MCF 10A (cell line): ENCODE measurements at regions not wholly inside any gene's neighbourhood (a gene's known extent, or its start where the extent isn't known, plus 50 kb on each side); places are given as distances from the start of the nearest gene placed in this dataset.

Source experiments
- BruUV-seq: library from RNA; stranded (reverse); fragments of 400-500 nt; replicated peaks from 2 replicates; lab custom pipeline; 2021; lab: Mats Ljungman, UMichigan
- CTCF ChIA-PET: fragments of 300-600 bp; sonication (Branson Sonifier 250); formaldehyde crosslinking; extraction: SDS; loops from one replicate; lab custom pipeline; 2021; ENCODE audit warnings: antibody characterized with exemption, inconsistent platforms; lab: Yijun Ruan, JAX
- POLR2A ChIA-PET: fragments of 300-600, 350-650 bp; sonication (Branson Sonifier 250); formaldehyde crosslinking; extraction: SDS; loops from one replicate; lab custom pipeline; 2020; ENCODE audit warnings: antibody characterized with exemption, inconsistent platforms; lab: Yijun Ruan, JAX
- DNase-seq: peaks from one replicate; pipeline ENCODE4 v3.0.0-alpha.2; 2018; ENCODE audit not compliant: unreplicated experiment
- H3K27ac Mint-ChIP-seq: one replicate; pipeline ENCODE4 v1.8.0; 2022; ENCODE audit warnings: mild to moderate bottlenecking, low read depth, mixed read lengths; ENCODE audit not compliant: unreplicated experiment
- H3K27me3 Mint-ChIP-seq: one replicate; pipeline ENCODE4 v1.8.0; 2022; ENCODE audit warnings: mixed read lengths; ENCODE audit not compliant: insufficient read depth, unreplicated experiment
- H3K36me3 Mint-ChIP-seq: one replicate; pipeline ENCODE4 v1.8.0; 2022; ENCODE audit warnings: mild to moderate bottlenecking, moderate library complexity, mixed read lengths; ENCODE audit not compliant: insufficient read depth, unreplicated experiment
- H3K4me1 Mint-ChIP-seq: one replicate; pipeline ENCODE4 v1.8.0; 2022; ENCODE audit warnings: mixed read lengths; ENCODE audit not compliant: insufficient read depth, unreplicated experiment
- H3K4me3 Mint-ChIP-seq: one replicate; pipeline ENCODE4 v1.8.0; 2022; ENCODE audit warnings: mild to moderate bottlenecking, moderate library complexity, mixed read lengths; ENCODE audit not compliant: unreplicated experiment
- H3K9me3 Mint-ChIP-seq: one replicate; pipeline ENCODE4 v1.8.0; 2022; ENCODE audit warnings: mixed read lengths; ENCODE audit not compliant: unreplicated experiment
- CTCF ChIP-seq: fragments of 200-600 bp; IDR thresholded peaks from one replicate; pipeline ENCODE4 v1.8.0; 2022; ENCODE audit warnings: antibody characterized with exemption, mild to moderate bottlenecking; ENCODE audit not compliant: unreplicated experiment
- intact Hi-C: fragments of 100-400 bp; cut with micrococcal nuclease; formaldehyde crosslinking; loops from 2 replicates; pipeline ENCODE4 v1.14.1; 2022

- no TSS peak for BruUV-seq
- Mint-ChIP-seq H3K27me3 (no peaks in the 10 kb centered on the region), H3K27ac (no peak overlapping the region), H3K9me3 (no peaks in the 10 kb centered on the region), H3K36me3 (no peaks in the 10 kb centered on the region), H3K4me3 (no peak overlapping the region), H3K4me1 (peaks cover 12% of the 10 kb centered on the region)
- ChIA-PET CTCF (interaction anchor here (0.9 kb wide), 1 partner anchor 13 kb away, joined by 3 read pairs; no protein-coding TSS in a partner anchor), POLR2A (no interaction called here)
- intact Hi-C loops = loop anchor here (5.0 to 10.0 kb wide), 3 partner anchors 126 to 427 kb away; no protein-coding TSS in a partner anchor
- DNase-seq = peak; percentile 68
- TF ChIP-seq CTCF = no peak
Measured at GRCh38 chr3:13217736-13218540, 144.7 kb upstream of the IQSEC1 start.

DNA sequence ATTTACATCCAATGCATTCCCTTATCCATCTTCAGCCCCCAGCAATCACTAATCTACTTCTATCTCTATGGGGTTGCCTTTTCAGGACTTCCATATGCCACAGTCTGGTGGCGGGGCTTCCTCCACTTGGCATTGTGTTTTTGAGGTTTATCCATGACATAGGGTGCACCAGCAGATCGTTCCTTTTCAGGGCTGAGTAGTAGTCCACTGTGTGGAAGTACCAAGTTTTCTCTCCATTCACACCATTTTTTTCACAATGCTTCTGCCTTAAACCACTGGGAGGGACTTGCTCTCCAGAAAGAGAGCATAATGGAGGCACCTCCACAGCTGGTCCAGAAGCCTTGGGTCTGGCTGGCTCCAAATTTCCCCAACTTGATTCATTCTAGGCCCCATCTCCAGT is 144.0 kb upstream of the IQSEC1 start:
- ChIA-PET CTCF (no interaction called here), POLR2A (no interaction called here)
- Mint-ChIP-seq H3K27me3 (no peaks in the 10 kb centered on the region), H3K4me1 (peaks cover 12% of the 10 kb centered on the region), H3K9me3 (no peaks in the 10 kb centered on the region), H3K4me3 (no peak overlapping the region), H3K27ac (no peak overlapping the region), H3K36me3 (no peaks in the 10 kb centered on the region)
- no peak for TF ChIP-seq CTCF
- DNase-seq = no peak
- BruUV-seq = no TSS peak
- intact Hi-C loops = loop anchor here (5.0 to 10.0 kb wide), 3 partner anchors 125 to 428 kb away; no protein-coding TSS in a partner anchor

DNA sequence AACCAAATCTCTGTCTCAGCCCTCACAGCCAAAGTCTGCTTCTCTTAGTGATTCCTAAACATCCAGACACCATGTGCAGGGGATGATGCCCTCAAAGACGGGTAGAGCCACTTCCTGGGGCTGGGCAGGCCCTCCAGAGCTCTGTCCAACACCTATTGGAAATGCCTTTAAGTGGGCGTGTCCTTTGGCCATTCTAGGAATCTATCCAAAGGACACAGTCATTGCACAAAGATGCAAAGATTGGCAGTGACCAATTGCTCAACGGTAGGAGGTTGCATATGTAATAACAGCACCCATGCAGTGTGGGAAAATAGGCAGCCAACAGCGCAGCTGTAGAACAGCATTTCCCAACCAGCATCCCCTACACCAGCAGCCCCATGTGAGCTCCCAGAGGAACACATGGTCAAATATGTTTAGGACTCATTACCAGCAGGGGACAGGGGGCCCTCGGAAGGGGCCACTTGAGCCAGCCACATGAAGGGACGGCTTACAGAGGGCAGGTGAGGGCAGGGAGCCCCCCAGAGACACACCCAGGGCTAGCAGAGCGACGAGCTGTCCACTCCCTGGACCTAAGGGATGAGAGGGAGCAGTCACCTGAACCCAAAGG is 142.8 kb upstream of the IQSEC1 start:
- Mint-ChIP-seq H3K27me3 (no peaks in the 10 kb centered on the region), H3K4me1 (peaks cover 12% of the 10 kb centered on the region), H3K36me3 (no peaks in the 10 kb centered on the region), H3K27ac (no peak overlapping the region), H3K9me3 (no peaks in the 10 kb centered on the region), H3K4me3 (no peak overlapping the region)
- BruUV-seq = no TSS peak
- ChIA-PET CTCF (no interaction called here), POLR2A (interaction anchor here (0.5 to 0.7 kb wide), 4 partner anchors 13 to 1569 kb away, joined by 3 to 4 read pairs (median 4); no protein-coding TSS in a partner anchor)
- DNase-seq = peak; percentile 93
- TF ChIP-seq CTCF = no peak
- intact Hi-C loops = loop anchor here (1.0 to 10.0 kb wide), 4 partner anchors 29 to 429 kb away; no protein-coding TSS in a partner anchor
